Neural cell (in vitro differentiated cells): ENCODE measurements at regions not wholly inside any gene's neighbourhood (a gene's known extent, or its start where the extent isn't known, plus 50 kb on each side); places are given as distances from the start of the nearest gene placed in this dataset.

Experiments used
- H2AFZ ChIP-seq: fragments of 200-600, 300-800 bp; sonication (generic), shearing (Covaris generic); 2 replicates; pipeline ENCODE4 v1.6.0; 2014; ENCODE audit warnings: low read depth, mild to moderate bottlenecking, antibody characterized with exemption, low read length, moderate library complexity
- H3F3A ChIP-seq: fragments of 200-600 bp; shearing (Covaris generic); 2 replicates; pipeline ENCODE4 v1.6.1; 2016; ENCODE audit warnings: mild to moderate bottlenecking, moderate library complexity, mixed read lengths, antibody characterized with exemption, low read length; ENCODE audit not compliant: insufficient read depth, poor library complexity, severe bottlenecking
- H3K27ac ChIP-seq: fragments of 200-600, 300-800 bp; sonication (generic), shearing (Covaris generic); 2 replicates; pipeline ENCODE4 v1.5.1; 2014; ENCODE audit warnings: mild to moderate bottlenecking, low read length, moderate library complexity
- H3K27me3 ChIP-seq: fragments of 300-800, 200-600 bp; sonication (generic), shearing (Covaris generic); 2 replicates; pipeline ENCODE4 v1.6.0; 2014; ENCODE audit warnings: mild to moderate bottlenecking, low read depth, low read length, moderate library complexity; ENCODE audit not compliant: insufficient read depth
- H3K36me3 ChIP-seq: fragments of 300-800, 200-600 bp; sonication (generic), shearing (Covaris generic); 2 replicates; pipeline ENCODE4 v1.5.1; 2014; ENCODE audit warnings: mild to moderate bottlenecking, antibody characterized with exemption, low read length, moderate library complexity; ENCODE audit not compliant: insufficient read depth
- H3K4me2 ChIP-seq: fragments of 300-800, 200-600 bp; sonication (generic), shearing (Covaris generic); 2 replicates; pipeline ENCODE4 v1.6.0; 2014; ENCODE audit warnings: mild to moderate bottlenecking, low read length
- H3K4me3 ChIP-seq: fragments of 300-800, 200-600 bp; sonication (generic), shearing (Covaris generic); 2 replicates; pipeline ENCODE4 v1.5.1; 2014; ENCODE audit warnings: mild to moderate bottlenecking, low read length, moderate library complexity
- H3K79me2 ChIP-seq: fragments of 200-600 bp; shearing (Covaris generic); replicated peaks from 2 replicates; pipeline ENCODE4 v1.6.0; 2014; ENCODE audit warnings: mild to moderate bottlenecking, low read length, moderate library complexity; ENCODE audit not compliant: insufficient read depth
- H3K9ac ChIP-seq: fragments of 300-800, 200-600 bp; sonication (generic), shearing (Covaris generic); 2 replicates; pipeline ENCODE4 v1.6.1; 2016; ENCODE audit warnings: mild to moderate bottlenecking, low read length, mixed read lengths
- H3K9me2 ChIP-seq: fragments of 200-600 bp; shearing (Covaris generic); 2 replicates; pipeline ENCODE4 v1.6.1; 2016; ENCODE audit warnings: mild to moderate bottlenecking, low read length, mixed read lengths; ENCODE audit not compliant: insufficient read depth
- H3K9me3 ChIP-seq: fragments of 200-600, 300-800 bp; sonication (generic), shearing (Covaris generic); 2 replicates; pipeline ENCODE4 v1.6.1; 2016; ENCODE audit warnings: mild to moderate bottlenecking, mixed run types, low read length, moderate library complexity, mixed read lengths
- H4K20me1 ChIP-seq: fragments of 200-600 bp; shearing (Covaris generic); 2 replicates; pipeline ENCODE4 v1.6.1; 2016; ENCODE audit warnings: mild to moderate bottlenecking, mixed run types; ENCODE audit not compliant: insufficient read depth
- CTCF ChIP-seq: fragments of 450-650 bp; IDR thresholded peaks from 2 replicates; pipeline ENCODE4 v1.5.1; 2014; ENCODE audit warnings: antibody characterized with exemption, mild to moderate bottlenecking, moderate library complexity; ENCODE audit not compliant: poor library complexity, severe bottlenecking
- EP300 ChIP-seq: fragments of 450-650 bp; conservative IDR thresholded peaks from 2 replicates; pipeline ENCODE4 v1.6.1; 2014; ENCODE audit warnings: antibody characterized with exemption, mild to moderate bottlenecking, moderate library complexity; ENCODE audit not compliant: poor library complexity, severe bottlenecking
- EZH2 ChIP-seq: fragments of 200-600, 300-800 bp; shearing (Covaris generic), sonication (generic); IDR thresholded peaks from 2 replicates; pipeline ENCODE4 v1.6.1; 2014; ENCODE audit warnings: antibody characterized with exemption, low read length, borderline replicate concordance, mild to moderate bottlenecking; ENCODE audit not compliant: insufficient read depth, poor library complexity, severe bottlenecking
- MXI1 ChIP-seq: fragments of 450-650 bp; conservative IDR thresholded peaks from 2 replicates; pipeline ENCODE4 v1.6.1; 2014; ENCODE audit warnings: antibody characterized with exemption, mild to moderate bottlenecking; ENCODE audit not compliant: poor library complexity, severe bottlenecking
- POLR2AphosphoS5 ChIP-seq: IDR thresholded peaks from 2 replicates; pipeline ENCODE4 v1.6.1; 2012
- RAD21 ChIP-seq: fragments of 450-650 bp; conservative IDR thresholded peaks from 2 replicates; pipeline ENCODE4 v1.6.1; 2014; ENCODE audit warnings: antibody characterized with exemption, mild to moderate bottlenecking, moderate library complexity
- REST ChIP-seq: IDR thresholded peaks from 2 replicates; pipeline ENCODE4 v1.6.1; 2012; ENCODE audit warnings: borderline replicate concordance
- SMC3 ChIP-seq: fragments of 450-650 bp; conservative IDR thresholded peaks from 2 replicates; pipeline ENCODE4 v1.6.1; 2014; ENCODE audit warnings: antibody characterized with exemption, mild to moderate bottlenecking, moderate library complexity; ENCODE audit not compliant: poor library complexity
- TAF1 ChIP-seq: IDR thresholded peaks from 2 replicates; pipeline ENCODE4 v1.6.1; 2012; ENCODE audit warnings: low read depth

- Histone ChIP-seq H2AFZ (no peak overlapping the region), H3K4me3 (no peak overlapping the region), H3K9ac (no peak overlapping the region), H3K27me3 (no peaks in the 10 kb centered on the region), H3K79me2 (no peaks in the 10 kb centered on the region), H3K36me3 (no peaks in the 10 kb centered on the region), H3K4me2 (no peak overlapping the region), H3K9me3 (no peaks in the 10 kb centered on the region), H3K27ac (no peak overlapping the region), H3K9me2 (no peaks in the 10 kb centered on the region), H3F3A (no peaks in the 10 kb centered on the region), H4K20me1 (no peaks in the 10 kb centered on the region)
- TF ChIP-seq RAD21 (no peak), TAF1 (no peak), POLR2AphosphoS5 (no peak), CTCF (no peak), EZH2 (no peak), EP300 (no peak), MXI1 (no peak), REST (no peak), SMC3 (no peak)
Observed at GRCh38 chr2:205930209-205930608, 155.8 kb downstream of the INO80D start.

- no peak overlapping the region for H3K4me3 ChIP-seq
- H3K9me2 ChIP-seq: no peaks in the 10 kb centered on the region
- no peaks in the 10 kb centered on the region for H3K9me3 ChIP-seq
- H3K27ac ChIP-seq: no peak overlapping the region
- H4K20me1 ChIP-seq: no peaks in the 10 kb centered on the region
- no peaks in the 10 kb centered on the region for H3K79me2 ChIP-seq
- H3F3A ChIP-seq: no peaks in the 10 kb centered on the region
- no peaks in the 10 kb centered on the region for H3K27me3 ChIP-seq
- TF ChIP-seq RAD21 (no peak), EP300 (no peak), POLR2AphosphoS5 (no peak), REST (no peak), EZH2 (no peak), TAF1 (no peak), MXI1 (no peak), CTCF (no peak), SMC3 (no peak)
- H3K4me2 ChIP-seq: no peak overlapping the region
- H2AFZ ChIP-seq: no peak overlapping the region
- H3K9ac ChIP-seq: no peak overlapping the region
- no peaks in the 10 kb centered on the region for H3K36me3 ChIP-seq
Observed at GRCh38 chr2:205929246-205929942, 156.6 kb downstream of the INO80D start.
